Mucosa of gallbladder (tissue), 1 donor: ENCODE measurements at regions not wholly inside any gene's neighbourhood (a gene's known extent, or its start where the extent isn't known, plus 50 kb on each side); places are given as distances from the start of the nearest gene placed in this dataset.

Experiments
- DNase-seq: peaks from one replicate; pipeline ENCODE4 v3.0.0-alpha.2; 2020; ENCODE audit warnings: low spot score
- donor health status: DM: no; HTN: no; CAD: no.

DNA sequence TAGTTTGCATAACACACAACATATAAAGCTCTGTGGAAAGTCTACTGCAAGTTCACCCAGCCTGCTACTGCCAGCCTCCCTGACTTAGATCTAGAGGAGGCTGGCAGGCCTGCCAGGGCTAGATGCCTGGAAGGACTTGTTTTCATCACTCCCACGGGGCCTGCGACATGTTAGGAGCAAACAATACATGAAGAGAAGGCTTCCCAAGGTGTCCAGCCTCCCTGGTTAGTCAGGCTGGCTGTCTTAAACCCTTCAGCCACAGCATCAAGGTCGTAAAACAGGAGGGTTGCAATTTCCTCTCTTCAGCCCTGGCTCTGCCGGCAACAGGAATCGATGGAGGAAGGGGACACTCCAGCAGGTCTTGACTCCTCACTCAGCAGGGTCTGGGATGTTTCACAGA lies 104.5 kb downstream of the NGF start:
- DNase-seq, result no peak

DNA sequence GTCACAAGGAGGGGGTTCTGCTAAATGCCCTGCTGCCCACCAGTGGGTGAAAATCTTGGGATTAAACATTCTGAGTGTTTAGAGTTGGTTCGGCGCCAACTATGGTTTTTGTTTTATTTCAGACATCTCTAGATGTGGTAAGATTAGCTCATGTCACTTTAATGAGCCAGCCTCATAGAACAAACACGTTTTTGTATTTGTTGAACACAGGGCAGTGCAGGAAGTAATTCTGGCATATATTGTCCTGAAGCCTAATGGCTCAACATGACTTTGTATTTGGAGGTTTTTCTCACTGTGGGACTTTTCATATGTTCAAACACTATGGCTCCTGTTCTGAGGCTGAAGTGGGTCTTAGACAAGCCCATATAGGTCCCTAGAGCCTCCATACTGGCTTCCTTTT lies 107.8 kb downstream of the NGF start:
- no peak for DNase-seq

DNA sequence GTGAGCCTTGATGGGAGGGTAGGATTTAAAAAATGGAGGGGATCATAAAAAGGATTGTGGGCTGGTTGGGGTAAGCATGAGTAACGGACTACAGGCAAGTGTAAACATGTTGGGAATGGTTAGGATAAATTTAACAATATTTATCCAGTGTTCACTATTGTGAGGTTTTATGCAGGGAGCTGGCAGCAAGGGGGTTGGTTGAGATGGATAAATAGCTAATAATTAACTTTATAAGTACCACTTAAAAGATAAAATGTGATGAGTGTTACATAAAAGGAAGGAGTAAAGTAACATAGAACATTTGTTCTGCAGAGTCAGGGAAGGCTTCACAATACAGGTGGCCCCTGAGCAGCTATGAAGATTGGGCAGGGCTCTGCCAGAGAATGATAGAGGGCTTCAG lies 109.0 kb downstream of the NGF start:
- no peak for DNase-seq

DNA sequence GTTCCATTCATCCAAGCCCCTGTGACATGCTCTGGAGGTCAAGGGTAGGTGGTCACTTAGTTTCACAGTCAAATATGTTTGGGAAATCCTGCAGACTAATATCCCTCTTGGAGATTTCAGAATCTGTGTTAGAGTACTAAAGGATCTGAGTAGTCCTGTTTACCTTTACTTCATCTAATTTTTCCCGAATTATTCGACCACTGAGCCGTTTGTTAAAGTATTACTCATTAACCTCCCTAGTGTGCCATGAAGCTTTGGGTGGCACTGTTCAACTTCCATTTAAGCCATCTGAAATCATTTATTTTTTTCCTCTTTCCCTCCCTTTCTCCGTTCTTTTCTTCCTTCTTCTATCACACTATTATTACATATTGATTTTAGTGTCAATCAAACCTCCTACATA lies 109.9 kb downstream of the NGF start:
- no peak for DNase-seq

DNA sequence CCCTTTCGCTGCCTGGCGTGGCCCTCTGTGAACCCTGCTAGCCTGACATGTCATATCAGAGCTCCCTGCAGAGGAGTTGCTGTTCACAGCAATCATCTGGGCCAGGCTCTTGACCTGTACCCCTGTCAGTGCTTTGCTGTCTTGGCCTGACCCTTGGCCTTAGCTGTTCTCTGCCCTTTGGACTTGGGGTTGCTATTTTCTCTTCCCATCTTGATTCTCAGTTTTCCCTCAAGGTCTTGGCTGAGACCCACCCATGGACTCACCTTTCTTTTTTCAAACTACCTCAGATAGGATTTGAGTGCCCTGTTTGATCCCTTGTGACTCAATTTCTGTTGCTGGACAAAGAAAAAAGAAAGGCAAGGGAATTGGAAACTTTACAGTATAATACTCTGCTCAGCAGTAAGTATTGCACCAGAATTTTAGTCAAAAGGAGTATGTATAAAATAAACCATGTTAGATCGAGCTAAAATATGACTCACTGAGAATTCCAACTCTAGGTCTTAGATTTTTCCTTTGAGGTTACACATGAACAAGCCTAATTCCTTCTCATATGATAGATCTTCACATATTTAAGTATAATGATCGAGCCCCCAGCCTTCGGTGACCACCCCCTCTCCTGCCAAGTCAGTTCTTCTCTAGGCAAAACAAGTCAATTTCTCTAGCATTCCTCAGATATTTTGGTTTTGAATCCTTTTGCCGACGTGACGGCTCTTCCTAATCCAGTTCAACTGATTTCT lies 110.5 kb downstream of the NGF start:
- DNase-seq, result no peak

DNA sequence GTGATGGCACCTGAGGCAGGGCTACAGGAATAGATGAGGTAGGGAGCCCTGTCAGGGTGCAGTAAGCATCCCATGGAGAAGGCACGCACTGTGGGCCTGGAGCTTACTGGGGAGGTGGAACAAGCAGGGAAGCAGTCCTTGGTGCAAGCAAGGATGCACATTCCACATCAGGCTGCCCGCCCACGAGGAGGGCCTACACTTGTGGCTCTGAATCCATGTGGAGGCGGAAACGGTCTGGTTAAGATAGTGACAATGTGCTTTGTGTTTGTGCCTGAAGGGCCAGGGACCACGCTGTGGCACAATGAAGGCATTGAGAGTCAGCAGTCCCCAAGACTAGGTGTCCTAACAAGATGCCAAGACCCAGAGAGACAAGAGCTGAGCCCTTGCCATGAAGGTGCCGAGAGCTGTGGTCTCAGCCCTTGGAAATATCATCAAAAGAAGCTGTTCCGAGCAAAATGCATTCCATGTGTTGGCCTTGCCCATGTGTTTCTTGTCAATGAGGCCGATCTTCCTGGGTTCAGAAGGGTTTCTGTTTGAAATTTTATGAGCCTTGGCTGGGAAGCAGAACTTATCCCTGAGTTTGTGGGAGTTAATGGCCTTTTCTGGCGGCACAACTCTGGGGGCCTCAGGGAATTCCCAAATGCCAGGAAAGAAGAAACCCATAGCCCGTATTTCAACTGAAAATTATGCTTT lies 111.9 kb downstream of the NGF start:
- DNase-seq, result no peak

DNA sequence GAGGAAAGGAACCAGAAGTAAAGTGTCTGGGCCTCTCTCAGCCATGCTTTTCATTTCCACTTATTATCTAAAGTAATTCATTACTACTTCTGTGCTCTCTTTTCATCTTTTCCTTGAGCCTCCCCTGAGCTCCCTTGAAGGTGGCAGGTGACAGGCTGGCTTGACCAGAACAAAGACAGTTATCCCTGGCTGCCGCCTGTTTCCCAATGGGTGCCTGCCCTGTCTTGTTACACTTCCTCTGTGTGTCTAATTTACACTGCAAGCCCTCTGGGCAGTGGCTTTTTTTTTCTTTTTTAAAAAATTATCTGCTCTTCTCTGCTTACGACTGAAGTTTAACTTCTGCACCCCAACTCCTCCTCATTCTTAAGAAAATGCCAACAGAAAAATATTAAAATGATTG lies 113.4 kb downstream of the NGF start:
- no peak for DNase-seq

DNA sequence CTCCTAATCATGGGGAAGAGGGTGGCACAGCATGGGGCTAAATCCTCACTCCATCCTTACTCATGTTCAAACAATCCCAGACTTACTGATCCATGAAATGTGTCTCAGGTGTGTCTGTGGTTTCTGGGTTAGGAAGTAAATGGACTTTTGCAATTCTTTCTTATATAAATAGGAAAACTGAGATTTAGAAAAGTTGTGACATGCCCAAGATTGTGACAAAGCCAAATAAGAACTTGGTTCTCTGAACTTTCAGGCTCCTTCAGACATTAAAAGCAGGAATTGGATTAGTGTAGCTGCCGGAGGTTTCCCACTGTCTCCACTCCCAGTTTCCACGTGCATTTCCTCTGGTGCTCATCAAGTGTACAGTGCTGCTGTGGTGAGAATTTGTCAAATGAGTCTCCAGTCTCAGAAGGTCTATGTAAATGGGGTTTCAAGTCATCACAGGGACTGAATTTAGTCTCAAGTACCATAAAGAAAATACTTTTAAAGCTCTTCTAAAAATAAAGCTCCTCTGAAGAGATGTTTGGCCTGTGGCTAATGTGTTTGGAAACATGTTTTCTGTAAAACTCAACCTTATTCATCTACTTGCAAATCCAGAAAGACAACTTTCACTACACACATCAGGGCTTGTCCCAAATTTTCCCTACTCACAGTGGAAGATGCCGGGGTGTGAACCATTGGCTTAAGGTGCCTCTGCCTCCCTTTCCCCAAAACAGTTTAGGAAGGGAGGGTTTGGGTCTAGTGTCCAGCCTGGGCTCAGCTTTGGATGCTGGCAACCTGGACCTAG lies 115.2 kb downstream of the NGF start:
- DNase-seq, result no peak

DNA sequence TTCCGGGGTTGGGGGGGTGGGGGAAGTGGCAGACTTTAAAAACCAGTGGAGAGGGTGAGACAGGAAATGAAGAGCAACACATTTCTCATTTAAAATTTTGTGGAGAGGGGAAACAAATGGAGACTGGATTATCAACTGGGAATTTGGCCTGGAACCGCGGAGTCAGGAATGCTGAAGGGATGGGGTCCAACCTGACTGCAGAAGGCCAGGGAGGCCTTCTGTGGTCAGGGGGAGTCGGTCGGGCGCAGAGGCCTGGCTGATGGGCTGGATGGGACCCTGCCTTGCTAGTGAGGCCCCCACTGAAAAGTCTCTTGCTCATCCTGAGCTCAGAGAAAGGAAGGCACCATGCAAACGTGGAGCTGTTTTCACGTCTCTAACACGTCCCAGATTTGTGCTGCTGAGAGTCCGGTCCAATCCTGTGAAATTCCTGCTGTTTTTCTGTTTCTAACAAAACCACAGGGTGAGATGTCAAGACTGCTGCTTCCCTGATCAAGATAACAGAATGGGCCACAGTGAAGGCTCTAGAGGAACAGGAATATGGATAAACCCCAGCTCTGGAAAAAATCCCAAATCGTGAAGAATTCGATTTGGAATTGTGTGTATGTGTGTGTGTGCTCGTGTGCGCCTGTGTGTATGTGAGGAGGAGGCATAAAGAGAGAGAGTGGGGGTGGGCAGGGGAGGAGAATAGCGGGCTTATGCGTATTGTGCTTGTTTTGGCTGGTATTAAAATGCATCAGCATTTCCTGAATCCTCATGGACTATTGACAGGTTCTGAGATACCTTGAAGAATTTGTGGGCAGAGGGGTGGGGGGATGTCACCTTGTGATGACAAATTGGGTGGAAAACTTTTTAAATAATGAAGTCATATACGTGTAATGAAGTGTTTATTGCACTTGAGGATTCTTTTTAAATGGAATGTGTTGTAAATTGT lies 117.4 kb downstream of the NGF start:
- no peak for DNase-seq

DNA sequence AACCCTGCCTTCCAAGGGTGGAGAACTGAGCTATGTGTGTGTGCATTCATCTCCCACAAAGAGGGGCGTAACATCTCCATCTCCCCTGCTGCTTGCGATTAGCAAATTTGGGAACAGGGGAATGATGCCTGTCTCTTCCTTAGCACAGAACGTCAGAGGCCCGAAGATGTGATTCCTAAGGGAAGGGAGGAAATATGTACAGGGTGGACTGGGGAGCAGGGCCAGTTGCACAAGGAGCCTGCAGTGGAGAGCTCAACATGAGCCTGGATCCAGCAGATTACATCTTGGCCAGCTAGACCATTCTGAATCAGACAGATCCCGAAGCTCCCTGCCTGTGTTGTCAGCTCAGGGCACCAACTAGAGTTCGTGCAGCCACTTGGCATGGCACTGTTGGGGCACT lies 118.1 kb downstream of the NGF start:
- no peak for DNase-seq

DNA sequence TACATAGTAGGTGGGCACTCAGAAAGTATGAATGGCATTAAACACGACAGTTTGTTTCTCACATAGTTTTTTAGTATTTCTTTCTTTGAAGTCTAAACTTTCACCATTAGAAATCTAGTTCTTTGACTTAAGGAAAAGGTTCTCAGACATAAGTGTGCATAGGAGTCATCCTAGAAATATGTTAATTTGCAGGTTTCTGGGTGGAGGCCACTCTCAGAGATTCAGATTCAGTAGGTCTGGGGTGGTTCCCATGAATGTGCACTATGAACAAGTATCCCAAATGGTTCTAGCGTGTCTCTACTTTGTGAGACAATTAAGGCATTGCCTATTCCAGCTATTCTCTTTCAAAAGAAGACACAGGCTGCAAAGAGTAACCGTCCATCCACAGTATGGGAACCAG lies 119.3 kb downstream of the NGF start:
- DNase-seq, result no peak

DNA sequence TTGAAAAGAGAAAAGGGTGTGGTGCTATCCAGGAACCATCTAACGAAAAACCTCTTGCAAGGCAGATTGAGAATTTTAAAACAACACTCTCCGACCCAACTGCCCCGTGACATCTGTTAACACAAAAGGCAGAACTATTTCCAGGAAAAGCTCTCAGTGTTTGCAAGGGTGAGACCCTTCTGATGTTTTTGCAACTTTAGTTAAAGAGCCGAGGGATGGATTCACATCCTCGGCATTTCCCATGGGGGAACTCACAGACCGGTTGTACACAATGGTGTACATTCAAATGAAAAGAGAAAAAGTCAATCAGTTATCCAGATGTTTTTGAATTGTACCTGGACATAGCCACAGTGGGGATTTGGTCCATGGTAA lies 120.0 kb downstream of the NGF start:
- DNase-seq, result no peak

DNA sequence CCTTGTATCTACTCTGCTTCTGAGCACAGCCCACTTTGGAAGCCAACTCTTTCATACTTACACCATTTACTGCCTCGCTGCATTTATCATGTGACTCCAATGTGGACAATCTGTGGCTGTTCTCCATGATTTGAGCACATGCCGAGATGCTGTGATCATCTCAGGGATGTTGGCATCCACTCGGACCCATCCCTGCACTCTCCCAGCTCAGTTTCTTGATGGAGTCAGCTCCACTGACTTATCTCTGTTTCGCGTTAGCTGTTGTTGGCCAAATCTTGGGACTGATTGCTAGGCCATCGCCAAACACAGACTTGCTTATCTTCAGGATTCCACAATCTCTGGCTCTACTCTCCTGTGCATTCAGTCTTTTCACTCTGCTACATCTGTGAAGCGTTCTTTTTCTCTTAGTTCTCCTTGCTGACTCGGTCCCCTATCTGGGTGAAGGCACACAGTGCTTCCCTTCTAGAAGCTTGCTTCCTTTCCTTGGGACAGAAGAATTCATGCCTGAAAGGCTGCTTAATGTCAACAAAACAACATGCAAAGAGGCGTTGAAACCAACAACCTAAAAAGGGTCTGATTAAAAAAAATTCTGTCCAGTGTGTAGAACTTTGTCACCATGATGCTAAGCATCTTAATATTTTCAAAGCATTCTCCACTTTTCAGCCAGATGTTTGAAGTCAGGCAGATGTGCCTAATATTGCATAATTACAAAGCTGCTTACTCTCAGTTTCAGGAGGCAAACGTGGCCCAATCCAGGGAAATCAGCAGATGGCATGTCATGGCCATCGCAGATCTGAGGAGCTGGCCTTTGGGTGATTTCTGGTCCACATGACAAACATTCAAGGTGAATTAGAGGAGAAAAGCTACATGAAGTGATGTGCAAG lies 120.7 kb downstream of the NGF start:
- peak; percentile 20 for DNase-seq

DNA sequence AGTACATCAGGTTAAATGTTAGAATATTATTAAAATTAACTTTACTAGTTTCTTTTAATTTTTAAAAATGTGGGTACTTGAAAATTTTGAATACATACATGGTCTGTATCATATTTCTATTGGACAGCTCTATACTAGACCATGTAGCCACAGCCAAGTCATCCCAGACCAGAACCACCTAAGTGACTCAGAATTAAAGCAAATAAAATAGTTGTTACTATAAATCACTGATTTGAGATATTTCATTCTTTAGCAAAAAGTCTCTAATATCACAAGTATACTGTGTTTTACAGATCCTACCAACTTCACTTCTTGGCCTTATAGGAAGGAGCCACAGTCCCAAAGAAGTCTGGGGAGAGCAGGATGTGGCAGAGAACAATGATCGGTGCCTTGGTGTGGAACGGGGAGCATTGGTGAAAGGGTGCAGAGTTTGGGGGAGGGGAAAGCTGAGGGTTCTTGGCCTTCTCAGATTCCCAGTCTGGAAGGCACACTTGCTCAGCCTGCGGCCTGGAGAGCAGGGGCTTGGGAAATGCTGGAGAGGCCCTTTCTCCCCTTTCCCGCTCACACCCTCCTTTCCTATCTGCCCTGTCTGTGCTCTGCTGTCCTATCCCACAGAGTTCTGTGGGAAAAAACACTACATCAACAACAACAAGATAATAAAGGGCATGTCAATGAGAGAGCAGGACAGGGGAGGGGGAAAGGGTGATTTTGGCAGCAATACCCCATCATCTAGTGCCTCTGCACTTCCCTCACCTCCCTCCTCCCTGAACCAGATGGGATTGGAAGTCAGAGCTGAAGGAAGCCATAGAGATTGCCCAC lies 122.1 kb downstream of the NGF start:
- no peak for DNase-seq

DNA sequence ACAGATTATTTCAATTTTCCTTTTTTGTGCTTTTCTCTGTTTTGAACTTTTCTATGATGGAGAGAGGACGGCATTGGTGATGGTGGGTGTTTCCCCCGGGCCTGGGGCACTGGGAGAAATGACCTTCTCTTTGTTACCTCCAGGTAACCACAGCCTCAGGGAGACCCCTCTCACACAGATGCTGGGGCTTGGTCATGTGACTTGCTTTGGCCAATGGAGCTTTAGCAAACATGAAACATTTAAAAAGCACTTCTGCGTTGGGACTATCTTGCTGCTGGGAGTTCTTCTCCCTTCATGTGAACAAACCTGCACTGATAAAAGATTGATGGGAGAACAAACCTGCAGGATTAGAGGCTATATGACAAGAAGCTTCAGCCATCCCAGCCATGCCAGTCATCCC lies 122.9 kb downstream of the NGF start:
- DNase-seq, result no peak

DNA sequence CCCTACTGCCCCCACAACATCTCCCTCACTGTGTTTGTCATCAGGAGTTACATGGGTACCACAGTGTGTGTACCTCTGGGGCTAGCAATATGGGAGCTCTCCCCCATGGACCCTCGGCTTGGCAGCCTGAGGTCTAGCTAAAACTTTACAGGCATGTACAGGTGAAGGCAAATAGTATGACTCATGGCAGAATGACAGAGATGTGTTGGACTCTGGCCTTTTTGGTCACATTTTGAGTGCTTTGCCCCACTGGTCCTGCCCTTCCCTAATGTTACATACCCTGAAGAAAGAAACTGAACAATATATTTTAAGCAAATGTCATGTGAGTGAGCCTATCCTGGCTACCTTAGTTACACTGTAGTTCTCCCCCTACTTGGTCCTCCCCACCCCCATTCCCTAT lies 124.0 kb downstream of the NGF start:
- no peak for DNase-seq

DNA sequence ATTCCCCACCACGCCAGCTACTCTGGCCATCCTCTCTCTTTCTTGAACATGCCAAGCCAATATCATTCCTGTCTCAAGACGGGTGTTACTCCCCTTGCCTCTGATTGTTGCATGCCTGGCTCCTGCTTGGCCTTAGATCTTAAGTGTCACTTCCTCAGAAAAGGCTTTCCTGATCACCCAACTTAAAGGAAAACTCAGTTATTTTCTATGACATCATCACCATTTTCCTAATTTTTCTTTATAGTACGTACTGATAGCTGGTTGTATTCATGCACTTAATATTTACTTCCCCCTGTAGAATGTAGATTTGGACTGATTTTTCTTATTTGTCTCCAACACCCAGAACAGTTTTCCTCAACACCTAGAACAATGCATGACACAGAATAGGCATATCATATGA lies 123.8 kb upstream of the TSPAN2 start:
- DNase-seq, result no peak

DNA sequence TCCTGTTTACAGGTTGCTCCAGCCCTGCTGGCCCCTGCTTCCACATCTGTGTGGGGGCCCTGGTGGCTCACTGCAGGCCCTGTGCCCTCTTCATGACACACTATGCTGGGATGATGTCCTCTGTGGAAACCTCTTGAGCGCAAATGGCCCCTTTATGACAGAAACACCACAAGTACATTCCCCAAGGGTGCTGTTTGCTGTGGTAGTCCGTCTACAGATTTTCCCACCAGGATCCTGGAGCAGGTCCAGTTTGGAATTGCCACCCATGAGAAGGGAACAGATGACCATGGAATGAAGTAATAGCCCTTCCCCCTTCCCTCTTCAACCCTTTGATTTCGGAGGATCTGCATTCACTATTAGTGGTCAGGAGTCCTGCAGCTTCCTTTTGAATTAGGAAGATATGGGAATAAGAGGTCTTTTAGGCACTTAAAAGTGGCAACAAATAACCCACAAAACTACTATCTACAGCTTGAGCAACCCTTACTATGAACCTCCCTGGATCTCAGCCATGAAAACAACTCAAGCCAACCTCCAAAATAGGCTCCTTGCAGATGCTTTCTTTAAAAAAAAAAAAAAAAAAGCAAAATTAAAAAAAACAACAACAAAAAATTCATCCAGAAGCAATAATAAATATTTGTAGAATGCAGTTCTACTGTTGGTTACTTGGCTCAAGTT lies 121.9 kb upstream of the TSPAN2 start:
- DNase-seq, result no peak

DNA sequence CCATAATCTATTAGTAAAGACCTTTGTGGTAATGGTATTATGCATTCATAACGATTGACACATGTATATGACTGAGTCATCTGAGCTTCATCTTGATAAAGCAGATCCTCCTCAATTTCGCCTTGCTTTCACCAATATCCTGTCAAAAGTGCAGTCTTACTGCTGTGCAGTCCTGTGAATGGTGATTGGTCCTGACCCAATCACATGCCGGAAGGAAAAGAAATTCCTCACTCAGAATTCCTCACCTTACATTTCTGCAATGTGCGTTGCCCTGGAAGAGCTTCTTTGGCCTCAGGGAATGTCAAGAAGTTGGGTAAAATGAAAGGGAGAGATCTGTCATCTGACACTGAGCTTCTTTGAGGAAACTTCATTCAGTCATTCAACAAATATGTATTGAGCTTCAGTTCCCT lies 121.0 kb upstream of the TSPAN2 start:
- DNase-seq, result no peak
